Activated naive CD4-positive, alpha-beta T cell treated with anti-CD3 and anti-CD28 coated beads, Interleukin-2, amount 10 ng/mL, durations not matched to agents 7 days and 5 days (primary cell): ENCODE measurements at regions not wholly inside any gene's neighbourhood (a gene's known extent, or its start where the extent isn't known, plus 50 kb on each side); places are given as distances from the start of the nearest gene placed in this dataset.
"Not testable (repeated sequence)": the region's sequence is repeated elsewhere in the genome, so short reads cannot be mapped to it uniquely, and the experiment has no call there.

Source experiments
- CTCF ChIA-PET: fragments of 350-600 bp; sonication (Branson Sonifier 250); formaldehyde crosslinking; loops from one replicate; lab custom pipeline; 2021; ENCODE audit warnings: antibody characterized with exemption; lab: Charles Lee
- DNase-seq: peaks from one replicate; pipeline ENCODE4 v3.0.0-alpha.2; 2020
- H3K27ac Mint-ChIP-seq: one replicate; pipeline ENCODE4 v1.8.0; 2021; ENCODE audit warnings: mild to moderate bottlenecking, moderate library complexity, mixed read lengths
- H3K27me3 Mint-ChIP-seq: one replicate; pipeline ENCODE4 v1.8.0; 2021; ENCODE audit warnings: mild to moderate bottlenecking, mixed read lengths
- H3K36me3 Mint-ChIP-seq: one replicate; pipeline ENCODE4 v1.8.0; 2021; ENCODE audit warnings: mixed read lengths
- H3K4me1 Mint-ChIP-seq: one replicate; pipeline ENCODE4 v1.8.0; 2021; ENCODE audit warnings: mixed read lengths
- H3K4me3 Mint-ChIP-seq: one replicate; pipeline ENCODE4 v1.8.0; 2021; ENCODE audit warnings: mild to moderate bottlenecking, moderate library complexity, mixed read lengths
- H3K9me3 Mint-ChIP-seq: one replicate; pipeline ENCODE4 v1.8.0; 2021; ENCODE audit warnings: mixed read lengths

- H3K27me3 Mint-ChIP-seq, H3K27ac Mint-ChIP-seq, H3K9me3 Mint-ChIP-seq, H3K4me1 Mint-ChIP-seq, H3K4me3 Mint-ChIP-seq, H3K36me3 Mint-ChIP-seq, DNase-seq, CTCF ChIA-PET: not testable (repeated sequence)
Observed at GRCh38 chr2:111579500-111580134, 304.4 kb downstream of the ANAPC1 start.

- H3K9me3 Mint-ChIP-seq, H3K27ac Mint-ChIP-seq, H3K27me3 Mint-ChIP-seq, DNase-seq, H3K4me1 Mint-ChIP-seq, CTCF ChIA-PET, H3K36me3 Mint-ChIP-seq, H3K4me3 Mint-ChIP-seq: not testable (repeated sequence)
Observed at GRCh38 chr2:111580616-111581015, 303.4 kb downstream of the ANAPC1 start.

GRCh38 chr2:111582090-111582489 is 301.9 kb downstream of the ANAPC1 start:
- H3K4me1 Mint-ChIP-seq, CTCF ChIA-PET, H3K27me3 Mint-ChIP-seq, H3K9me3 Mint-ChIP-seq, H3K36me3 Mint-ChIP-seq, DNase-seq, H3K27ac Mint-ChIP-seq, H3K4me3 Mint-ChIP-seq: not testable (repeated sequence)

GRCh38 chr2:111583480-111583879 is 300.5 kb downstream of the ANAPC1 start:
- H3K4me3 Mint-ChIP-seq, H3K4me1 Mint-ChIP-seq, H3K27me3 Mint-ChIP-seq, H3K27ac Mint-ChIP-seq, CTCF ChIA-PET, H3K36me3 Mint-ChIP-seq, DNase-seq, H3K9me3 Mint-ChIP-seq: not testable (repeated sequence)

GRCh38 chr2:111584540-111584939 is 299.5 kb downstream of the ANAPC1 start:
- CTCF ChIA-PET, H3K4me1 Mint-ChIP-seq, H3K27me3 Mint-ChIP-seq, H3K4me3 Mint-ChIP-seq, H3K27ac Mint-ChIP-seq, DNase-seq, H3K36me3 Mint-ChIP-seq, H3K9me3 Mint-ChIP-seq: not testable (repeated sequence)

- CTCF ChIA-PET, DNase-seq, H3K4me1 Mint-ChIP-seq, H3K27ac Mint-ChIP-seq, H3K9me3 Mint-ChIP-seq, H3K27me3 Mint-ChIP-seq, H3K4me3 Mint-ChIP-seq, H3K36me3 Mint-ChIP-seq: not testable (repeated sequence)
Observed at GRCh38 chr2:111584950-111585349, 299.0 kb downstream of the ANAPC1 start.

GRCh38 chr2:111586014-111586413 is 298.0 kb downstream of the ANAPC1 start:
- H3K4me3 Mint-ChIP-seq, CTCF ChIA-PET, H3K4me1 Mint-ChIP-seq: not testable (repeated sequence)

GRCh38 chr2:111595072-111595471 is 288.9 kb downstream of the ANAPC1 start:
- DNase-seq, H3K27ac Mint-ChIP-seq, CTCF ChIA-PET, H3K9me3 Mint-ChIP-seq, H3K4me1 Mint-ChIP-seq, H3K36me3 Mint-ChIP-seq, H3K4me3 Mint-ChIP-seq, H3K27me3 Mint-ChIP-seq: not testable (repeated sequence)

More at GRCh38 chr2:111586014-111586413, 298.0 kb downstream of the ANAPC1 start:
- H3K27ac Mint-ChIP-seq, H3K9me3 Mint-ChIP-seq, H3K27me3 Mint-ChIP-seq, H3K36me3 Mint-ChIP-seq, DNase-seq: not testable (repeated sequence)

- H3K9me3 Mint-ChIP-seq, H3K27me3 Mint-ChIP-seq, H3K27ac Mint-ChIP-seq, CTCF ChIA-PET, H3K4me1 Mint-ChIP-seq, H3K36me3 Mint-ChIP-seq, DNase-seq, H3K4me3 Mint-ChIP-seq: not testable (repeated sequence)
Observed at GRCh38 chr2:111596808-111597705, 286.9 kb downstream of the ANAPC1 start.

- H3K4me3 Mint-ChIP-seq, CTCF ChIA-PET, H3K27ac Mint-ChIP-seq, H3K36me3 Mint-ChIP-seq, H3K4me1 Mint-ChIP-seq, DNase-seq, H3K9me3 Mint-ChIP-seq: not testable (repeated sequence)
- peaks cover 16% of the 10 kb centered on the region for H3K27me3 Mint-ChIP-seq
Observed at GRCh38 chr2:111598944-111599343, 285.0 kb downstream of the ANAPC1 start.

GRCh38 chr2:111602259-111602658 is 281.7 kb downstream of the ANAPC1 start:
- H3K4me1 Mint-ChIP-seq, H3K27ac Mint-ChIP-seq, H3K36me3 Mint-ChIP-seq, CTCF ChIA-PET, H3K9me3 Mint-ChIP-seq, H3K4me3 Mint-ChIP-seq, DNase-seq: not testable (repeated sequence)
- peaks cover 16% of the 10 kb centered on the region for H3K27me3 Mint-ChIP-seq

GRCh38 chr2:111605798-111606197 is 278.2 kb downstream of the ANAPC1 start:
- H3K4me3 Mint-ChIP-seq, H3K9me3 Mint-ChIP-seq, DNase-seq, H3K27ac Mint-ChIP-seq, H3K4me1 Mint-ChIP-seq, H3K36me3 Mint-ChIP-seq, CTCF ChIA-PET: not testable (repeated sequence)
- H3K27me3 Mint-ChIP-seq = peaks cover 16% of the 10 kb centered on the region

GRCh38 chr2:111606632-111607031 is 277.4 kb downstream of the ANAPC1 start:
- H3K4me3 Mint-ChIP-seq, CTCF ChIA-PET, H3K4me1 Mint-ChIP-seq, DNase-seq, H3K27ac Mint-ChIP-seq, H3K9me3 Mint-ChIP-seq, H3K36me3 Mint-ChIP-seq: not testable (repeated sequence)
- H3K27me3 Mint-ChIP-seq = peaks cover 19% of the 10 kb centered on the region

- H3K36me3 Mint-ChIP-seq, H3K27ac Mint-ChIP-seq, H3K9me3 Mint-ChIP-seq, H3K4me3 Mint-ChIP-seq, CTCF ChIA-PET, H3K4me1 Mint-ChIP-seq, DNase-seq: not testable (repeated sequence)
- peaks cover 15% of the 10 kb centered on the region for H3K27me3 Mint-ChIP-seq
Observed at GRCh38 chr2:111609146-111609844, 274.7 kb downstream of the ANAPC1 start.

GRCh38 chr2:111610035-111610434 is 274.0 kb downstream of the ANAPC1 start:
- H3K36me3 Mint-ChIP-seq, H3K4me1 Mint-ChIP-seq: not testable (repeated sequence)

More at GRCh38 chr2:111610035-111610434, 274.0 kb downstream of the ANAPC1 start:
- CTCF ChIA-PET, DNase-seq, H3K4me3 Mint-ChIP-seq, H3K9me3 Mint-ChIP-seq, H3K27ac Mint-ChIP-seq: not testable (repeated sequence)
- peaks cover 15% of the 10 kb centered on the region for H3K27me3 Mint-ChIP-seq
